Pancreas (tissue), 10 donors: ENCODE measurements at regions not wholly inside any gene's neighbourhood (a gene's known extent, or its start where the extent isn't known, plus 50 kb on each side); places are given as distances from the start of the nearest gene placed in this dataset.
A peak's percentile ranks its signal among the peaks of the same experiment; 100 is the strongest.
"Not testable (repeated sequence)": the region's sequence is repeated elsewhere in the genome, so short reads cannot be mapped to it uniquely, and the experiment has no call there.

Source experiments
- ATAC-seq, 4 donors: fragments of 200-7000 bp; cut with Tn5 transposase; one replicate each; pipeline versions ENCODE4 v1.8.0 to v1.9.1; 2020; ENCODE audit warnings: mild to moderate bottlenecking in 4 of 4, moderate library complexity in 4 of 4
- DNase-seq, 6 donors: peaks; one replicate each; pipeline ENCODE4 v3.0.0-alpha.2; 2020
- FAIRE-seq: peaks from 2 replicates; lab custom pipeline; 2012; peaks lifted over from hg19 to GRCh38; lab: Jason Lieb, UNC
- H3K27ac ChIP-seq, 4 donors: fragments of 200-600 bp; sonication (generic); 1 replicate in 3 of 4; 2 replicates in 1 of 4; pipeline versions ENCODE4 v1.5.0 to v1.8.0; 2020
- H3K27me3 ChIP-seq, 4 donors: fragments of 200-600 bp; one replicate each; pipeline ENCODE4 v1.8.0; 2021
- H3K36me3 ChIP-seq, 3 donors: fragments of 200-600 bp; sonication (generic) in 1 of 3; one replicate each; pipeline versions ENCODE4 v1.5.0 to v1.8.0; 2020 to 2021
- H3K4me1 ChIP-seq, 3 donors: fragments of 200-600 bp; one replicate each; pipeline ENCODE4 v1.8.0; 2021
- H3K4me3 ChIP-seq, 4 donors: fragments of 200-600 bp; sonication (generic) in 2 of 4; one replicate each; pipeline versions ENCODE4 v1.5.0 to v1.8.0; 2020 to 2021
- H3K9me3 ChIP-seq, 4 donors: fragments of 200-600 bp; one replicate each; pipeline ENCODE4 v1.8.0; 2021
- WGBS, 2 donors: extraction: QIAGEN DNeasy Blood & Tissue Kit; methylation state at CpG; one replicate each; pipeline ENCODE4 v1.1.7; 2013; 5-methylcytosine and 5-hydroxymethylcytosine counted together
- intact Hi-C, 3 donors: fragments of 100-400 bp; cut with DNase I; formaldehyde crosslinking; loops; one replicate each; pipeline versions ENCODE4 v1.11.1 to v1.14.2; 2022
- TF ChIP-seq, protein P1 (sequence below), 4 donors: fragments of 200-600 bp; sonication (generic) in 3 of 4; IDR thresholded peaks; one replicate each; pipeline versions ENCODE4 v1.5.0 to v1.8.0; 2021; ENCODE audit warnings: antibody characterized with exemption in 4 of 4
- donor health status: healthy with polysubstance abuse.
- donor health status: DM: no; HTN: no; CAD: no; lungs with moderate emphysema.
- donor health status: DM: no; HTN: no; CAD: no.
- donor health status: control.
- donor health status: control.
- donor health status: Bipolar disorder and iron deficiency.
- donor health status: DM: yes; HTN: yes; CAD: no.
- donor health status: DM: no; HTN: no; CAD: no.
- donor health status: DM: no; HTN: no; CAD: no.
- donor health status: DM: yes; HTN: yes; CAD: no.

GRCh38 chr2:117335967-117336366 lies 478.5 kb upstream of the DDX18 start:
- 82 to 83% methylated on average over 3 of the region's 3 CpGs for WGBS, 2 donors
- H3K27me3 ChIP-seq: no peaks in the 10 kb centered on the region
- ATAC-seq (no peak), FAIRE-seq (no peak), DNase-seq (no peak)
- H3K4me3 ChIP-seq: no peak overlapping the region
- TF ChIP-seq, protein P1, sequence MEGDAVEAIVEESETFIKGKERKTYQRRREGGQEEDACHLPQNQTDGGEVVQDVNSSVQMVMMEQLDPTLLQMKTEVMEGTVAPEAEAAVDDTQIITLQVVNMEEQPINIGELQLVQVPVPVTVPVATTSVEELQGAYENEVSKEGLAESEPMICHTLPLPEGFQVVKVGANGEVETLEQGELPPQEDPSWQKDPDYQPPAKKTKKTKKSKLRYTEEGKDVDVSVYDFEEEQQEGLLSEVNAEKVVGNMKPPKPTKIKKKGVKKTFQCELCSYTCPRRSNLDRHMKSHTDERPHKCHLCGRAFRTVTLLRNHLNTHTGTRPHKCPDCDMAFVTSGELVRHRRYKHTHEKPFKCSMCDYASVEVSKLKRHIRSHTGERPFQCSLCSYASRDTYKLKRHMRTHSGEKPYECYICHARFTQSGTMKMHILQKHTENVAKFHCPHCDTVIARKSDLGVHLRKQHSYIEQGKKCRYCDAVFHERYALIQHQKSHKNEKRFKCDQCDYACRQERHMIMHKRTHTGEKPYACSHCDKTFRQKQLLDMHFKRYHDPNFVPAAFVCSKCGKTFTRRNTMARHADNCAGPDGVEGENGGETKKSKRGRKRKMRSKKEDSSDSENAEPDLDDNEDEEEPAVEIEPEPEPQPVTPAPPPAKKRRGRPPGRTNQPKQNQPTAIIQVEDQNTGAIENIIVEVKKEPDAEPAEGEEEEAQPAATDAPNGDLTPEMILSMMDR (IDR thresholded peaks at IDR 0.05): no peak
- H3K4me1 ChIP-seq: no peaks in the 10 kb centered on the region
- H3K9me3 ChIP-seq: no peaks in the 10 kb centered on the region
- H3K36me3 ChIP-seq: no peaks in the 10 kb centered on the region
- no peak overlapping the region for H3K27ac ChIP-seq
- intact Hi-C loops: no loop called here

DNA sequence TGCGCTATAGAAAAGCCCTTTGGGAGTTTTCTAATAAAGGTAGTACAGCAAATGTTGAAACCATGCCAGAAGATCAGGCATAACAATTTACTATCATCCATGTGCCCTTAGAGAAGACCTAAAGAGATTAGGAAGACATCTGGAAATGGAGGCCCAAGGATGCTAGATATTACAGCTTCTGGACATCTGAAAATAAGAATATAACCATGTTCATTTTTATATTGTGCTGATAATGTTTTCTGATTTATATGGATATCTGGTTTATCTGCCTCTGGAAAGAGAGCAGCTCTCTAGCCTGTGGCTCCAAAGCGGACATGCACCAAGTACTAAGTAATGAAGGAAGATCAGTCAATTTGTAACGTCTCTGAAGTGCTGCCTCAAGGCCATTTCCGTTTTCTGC lies 478.0 kb upstream of the DDX18 start:
- Histone ChIP-seq H3K27me3 (no peaks in the 10 kb centered on the region), H3K4me1 (no peaks in the 10 kb centered on the region), H3K4me3 (no peak overlapping the region), H3K27ac (no peak overlapping the region), H3K9me3 (no peaks in the 10 kb centered on the region), H3K36me3 (no peaks in the 10 kb centered on the region)
- FAIRE-seq (no peak), DNase-seq (no peak), ATAC-seq (no peak)
- 41% methylated on average over 4 of the region's 4 CpGs for WGBS, 2 donors
- TF ChIP-seq, protein P1 (IDR thresholded peaks at IDR 0.05): no peak
- intact Hi-C loops: no loop called here

GRCh38 chr2:117337981-117338380 lies 476.5 kb upstream of the DDX18 start:
- H3K36me3 ChIP-seq, H3K4me3 ChIP-seq, ATAC-seq, H3K27ac ChIP-seq, H3K27me3 ChIP-seq, H3K4me1 ChIP-seq, intact Hi-C loops, FAIRE-seq, H3K9me3 ChIP-seq, DNase-seq: not testable (repeated sequence)
- WGBS, 2 donors: 41 to 45% methylated on average over 3 of the region's 3 CpGs

DNA sequence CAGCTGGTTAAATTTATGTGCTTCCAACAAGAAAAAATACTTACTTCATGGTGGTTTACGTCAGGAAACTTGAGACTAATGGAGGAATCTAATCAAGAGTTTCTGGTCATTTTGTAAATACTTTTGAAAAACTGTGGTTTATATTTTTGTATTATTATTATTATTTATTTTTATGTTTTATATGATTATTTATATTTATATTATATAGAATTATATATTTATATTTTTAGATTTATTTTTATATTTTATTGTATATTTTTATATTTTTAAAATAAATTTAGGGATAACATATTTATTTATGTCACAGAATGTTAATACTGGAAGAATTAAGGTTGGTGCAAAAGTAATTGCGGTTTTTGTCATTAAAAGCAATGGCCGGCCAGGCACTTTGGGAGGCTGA lies 474.5 kb upstream of the DDX18 start:
- no peaks in the 10 kb centered on the region for H3K4me1 ChIP-seq
- H3K4me3 ChIP-seq: no peak overlapping the region
- ATAC-seq: no peak
- H3K9me3 ChIP-seq: no peaks in the 10 kb centered on the region
- TF ChIP-seq, protein P1 (IDR thresholded peaks at IDR 0.05): no peak
- no peaks in the 10 kb centered on the region for H3K36me3 ChIP-seq
- 46 to 69% methylated on average over 3 of the region's 3 CpGs for WGBS, 2 donors
- no peak overlapping the region for H3K27ac ChIP-seq
- H3K27me3 ChIP-seq: no peaks in the 10 kb centered on the region
- no peak for DNase-seq
- intact Hi-C loops: no loop called here
- peak; percentile 69 for FAIRE-seq

DNA sequence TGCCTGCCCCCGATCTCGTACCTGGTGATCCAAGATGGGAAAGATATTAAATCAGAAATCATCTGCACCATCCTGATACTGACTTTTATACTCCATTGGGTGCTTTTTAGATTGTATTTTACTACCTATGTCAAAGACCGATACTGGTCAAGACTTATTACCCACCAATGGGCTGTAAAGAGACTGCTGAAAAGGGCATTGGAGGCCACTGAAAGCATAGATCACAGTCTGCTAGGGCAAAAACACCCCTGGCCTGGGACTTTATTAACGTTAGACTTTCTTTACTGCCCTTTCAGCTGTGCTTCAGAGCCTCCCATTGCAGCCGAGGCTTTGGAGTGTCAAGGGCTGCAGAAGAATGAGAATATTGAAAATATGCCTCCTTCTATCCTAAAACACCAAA lies 472.8 kb upstream of the DDX18 start:
- no peak overlapping the region for H3K4me3 ChIP-seq
- H3K9me3 ChIP-seq: no peaks in the 10 kb centered on the region
- H3K4me1 ChIP-seq: no peaks in the 10 kb centered on the region
- no peaks in the 10 kb centered on the region for H3K27me3 ChIP-seq
- intact Hi-C loops: no loop called here
- no peak overlapping the region for H3K27ac ChIP-seq
- 51 to 65% methylated on average over 5 of the region's 5 CpGs for WGBS, 2 donors
- FAIRE-seq: no peak
- DNase-seq: no peak
- no peaks in the 10 kb centered on the region for H3K36me3 ChIP-seq
- TF ChIP-seq, protein P1 (IDR thresholded peaks at IDR 0.05): no peak
- ATAC-seq: no peak

- DNase-seq: no peak
- no peaks in the 10 kb centered on the region for H3K9me3 ChIP-seq
- no peaks in the 10 kb centered on the region for H3K4me1 ChIP-seq
- FAIRE-seq: no peak
- H3K4me3 ChIP-seq: no peak overlapping the region
- no peak for ATAC-seq
- no peaks in the 10 kb centered on the region for H3K36me3 ChIP-seq
- H3K27me3 ChIP-seq: no peaks in the 10 kb centered on the region
- intact Hi-C loops: no loop called here
- H3K27ac ChIP-seq: no peak overlapping the region
- TF ChIP-seq, protein P1 (IDR thresholded peaks at IDR 0.05): no peak
Measured at GRCh38 chr2:117342415-117342814, 472.1 kb upstream of the DDX18 start.
